ENCODE measurements at regions not wholly inside any gene's neighbourhood (a gene's known extent, or its start where the extent isn't known, plus 50 kb on each side); places are given as distances from the start of the nearest gene placed in this dataset.
"Not testable (repeated sequence)": the region's sequence is repeated elsewhere in the genome, so short reads cannot be mapped to it uniquely, and the experiment has no call there.

GRCh38 chr7:116340943-116341907 lies 130.9 kb downstream of the TES start:
- no peak for DNase-seq

GRCh38 chr7:116342125-116342524 lies 131.8 kb downstream of the TES start:
- DNase-seq: no peak

GRCh38 chr7:116347151-116347832 lies 137.0 kb downstream of the TES start:
- no peak for DNase-seq

- no peak for DNase-seq
Observed at GRCh38 chr7:116348346-116348745, 138.0 kb downstream of the TES start.

- no peak for DNase-seq
Observed at GRCh38 chr7:116351966-116352365, 141.6 kb downstream of the TES start.

- DNase-seq: peak in 1 of 56 donors; percentile 20
Observed at GRCh38 chr7:116353647-116354046, 143.3 kb downstream of the TES start.

GRCh38 chr7:116354171-116354545 lies 143.8 kb downstream of the TES start:
- peak in 1 of 56 donors; percentile 6 for DNase-seq

- no peak for DNase-seq
Observed at GRCh38 chr7:116354546-116355423, 144.4 kb downstream of the TES start.

GRCh38 chr7:116355424-116355765 lies 144.1 kb upstream of the CAV2 start:
- no peak for DNase-seq

- no peak for DNase-seq
Observed at GRCh38 chr7:116356333-116356965, 143.1 kb upstream of the CAV2 start.

GRCh38 chr7:116356979-116357378 lies 142.6 kb upstream of the CAV2 start:
- no peak for DNase-seq

GRCh38 chr7:116357781-116358670 lies 141.5 kb upstream of the CAV2 start:
- no peak for DNase-seq

- no peak for DNase-seq
Observed at GRCh38 chr7:116361767-116362166, 137.8 kb upstream of the CAV2 start.

GRCh38 chr7:116363637-116364432 lies 135.7 kb upstream of the CAV2 start:
- DNase-seq: no peak

- no peak for DNase-seq
Observed at GRCh38 chr7:116364469-116364868, 135.1 kb upstream of the CAV2 start.

GRCh38 chr7:116365797-116366196 lies 133.7 kb upstream of the CAV2 start:
- DNase-seq: no peak

GRCh38 chr7:116367171-116367813 lies 132.2 kb upstream of the CAV2 start:
- no peak for DNase-seq

GRCh38 chr7:116368965-116369364 lies 130.6 kb upstream of the CAV2 start:
- DNase-seq: no peak

GRCh38 chr7:116371536-116371935 lies 128.0 kb upstream of the CAV2 start:
- DNase-seq: not testable (repeated sequence)

Measured in amygdala (tissue), 56 donors.